GM19023 (cell line): ENCODE measurements at regions not wholly inside any gene's neighbourhood (a gene's known extent, or its start where the extent isn't known, plus 50 kb on each side); places are given as distances from the start of the nearest gene placed in this dataset.

ENCODE experiments used
- ATAC-seq: cut with Tn5 transposase; IDR thresholded peaks from one replicate; pipeline ENCODE4 v1.9.1; 2021; ENCODE audit warnings: mild to moderate bottlenecking, moderate library complexity; ENCODE audit not compliant: unreplicated experiment

GRCh38 chr5:144886668-144887067, 716.0 kb downstream of the KCTD16 start:
- no peak for ATAC-seq

GRCh38 chr5:144882739-144883283, 712.1 kb downstream of the KCTD16 start:
- no peak for ATAC-seq

GRCh38 chr5:144880513-144880912, 709.8 kb downstream of the KCTD16 start:
- no peak for ATAC-seq

- ATAC-seq, result no peak
Observed at GRCh38 chr5:144876990-144877389, 706.3 kb downstream of the KCTD16 start.

- no peak for ATAC-seq
Observed at GRCh38 chr5:144873076-144873475, 702.4 kb downstream of the KCTD16 start.

- ATAC-seq, result no peak
Observed at GRCh38 chr5:144864118-144864517, 693.4 kb downstream of the KCTD16 start.

GRCh38 chr5:144857454-144857853, 686.8 kb downstream of the KCTD16 start:
- no peak for ATAC-seq

- ATAC-seq, result no peak
Observed at GRCh38 chr5:144844086-144844485, 673.4 kb downstream of the KCTD16 start.

- no peak for ATAC-seq
Observed at GRCh38 chr5:144832416-144832815, 661.7 kb downstream of the KCTD16 start.

- no peak for ATAC-seq
Observed at GRCh38 chr5:144831650-144832049, 661.0 kb downstream of the KCTD16 start.

- no peak for ATAC-seq
Observed at GRCh38 chr5:144822503-144822902, 651.8 kb downstream of the KCTD16 start.

GRCh38 chr5:144820278-144820677, 649.6 kb downstream of the KCTD16 start:
- no peak for ATAC-seq

GRCh38 chr5:144815131-144815530, 644.5 kb downstream of the KCTD16 start:
- no peak for ATAC-seq

GRCh38 chr5:144812763-144813162, 642.1 kb downstream of the KCTD16 start:
- ATAC-seq, result no peak

- ATAC-seq, result no peak
Observed at GRCh38 chr5:144800169-144800568, 629.5 kb downstream of the KCTD16 start.

GRCh38 chr5:144798595-144798994, 627.9 kb downstream of the KCTD16 start:
- ATAC-seq, result no peak

- no peak for ATAC-seq
Observed at GRCh38 chr5:144794922-144795321, 624.2 kb downstream of the KCTD16 start.

GRCh38 chr5:144788556-144788955, 617.9 kb downstream of the KCTD16 start:
- no peak for ATAC-seq

GRCh38 chr5:144788046-144788445, 617.4 kb downstream of the KCTD16 start:
- no peak for ATAC-seq

GRCh38 chr5:144779368-144779767, 608.7 kb downstream of the KCTD16 start:
- ATAC-seq, result no peak

GRCh38 chr5:144778561-144778960, 607.9 kb downstream of the KCTD16 start:
- no peak for ATAC-seq

GRCh38 chr5:144774197-144774596, 603.5 kb downstream of the KCTD16 start:
- no peak for ATAC-seq

- ATAC-seq, result no peak
Observed at GRCh38 chr5:144773628-144774027, 603.0 kb downstream of the KCTD16 start.
